Left lung (tissue), 4 donors: ENCODE measurements at regions not wholly inside any gene's neighbourhood (a gene's known extent, or its start where the extent isn't known, plus 50 kb on each side); places are given as distances from the start of the nearest gene placed in this dataset.

Experiments used
- ATAC-seq: fragments of 200-7000 bp; cut with Tn5 transposase; one replicate; pipeline ENCODE4 v1.9.1; 2020; ENCODE audit warnings: moderate library complexity
- DNase-seq, 4 donors: peaks; one replicate each; pipeline ENCODE4 v3.0.0-alpha.2; 2013 to 2020
- H3K27ac ChIP-seq, 2 donors: fragments of 200-600 bp; sonication (generic) in 1 of 2; one replicate each; pipeline versions ENCODE4 v1.5.0 to v1.8.0; 2020 to 2021
- H3K27me3 ChIP-seq, 2 donors: fragments of 200-600 bp; sonication (generic) in 1 of 2; one replicate each; pipeline versions ENCODE4 v1.5.0 to v1.8.0; 2020 to 2021
- H3K36me3 ChIP-seq, 2 donors: fragments of 200-600 bp; sonication (generic) in 1 of 2; one replicate each; pipeline versions ENCODE4 v1.5.0 to v1.8.0; 2020 to 2021
- H3K4me1 ChIP-seq, 2 donors: fragments of 200-600 bp; one replicate each; pipeline ENCODE4 v1.8.0; 2021
- H3K4me3 ChIP-seq, 2 donors: fragments of 200-600 bp; sonication (generic) in 1 of 2; one replicate each; pipeline versions ENCODE4 v1.5.0 to v1.8.0; 2020 to 2021; ENCODE audit warnings: mild to moderate bottlenecking in 1 of 2
- H3K9me3 ChIP-seq, 2 donors: fragments of 200-600 bp; sonication (generic) in 1 of 2; one replicate each; pipeline versions ENCODE4 v1.5.0 to v1.8.0; 2020 to 2021
- CTCF ChIP-seq, 2 donors: fragments of 200-600 bp; sonication (generic) in 1 of 2; IDR thresholded peaks; one replicate each; pipeline versions ENCODE4 v1.5.0 to v1.8.0; 2021; ENCODE audit warnings: antibody characterized with exemption in 2 of 2
- intact Hi-C, 2 donors: fragments of 100-400 bp; cut with DNase I; formaldehyde crosslinking; loops; one replicate each; pipeline versions ENCODE4 v1.11.2 to v1.14.2; 2022
- donor health status: DM: no; HTN: yes; CAD: no.
- donor health status: DM: no; HTN: no; CAD: no.

- no peak overlapping the region for H3K4me3 ChIP-seq
- DNase-seq (no peak), ATAC-seq (no peak)
- intact Hi-C loops: no loop called here
- no peaks in the 10 kb centered on the region for H3K27me3 ChIP-seq
- TF ChIP-seq CTCF (IDR thresholded peaks at IDR 0.05): no peak
- no peaks in the 10 kb centered on the region for H3K4me1 ChIP-seq
- peaks cover 6 to 16% of the 10 kb centered on the region in 2 donors for H3K9me3 ChIP-seq
- no peaks in the 10 kb centered on the region for H3K36me3 ChIP-seq
- H3K27ac ChIP-seq: no peak overlapping the region
Observed at GRCh38 chr20:40978761-40979160, 49.9 kb upstream of the TOP1 start.
